HepG2 (cell line): ENCODE measurements at regions not wholly inside any gene's neighbourhood (a gene's known extent, or its start where the extent isn't known, plus 50 kb on each side); places are given as distances from the start of the nearest gene placed in this dataset.

ENCODE experiments used
- ATAC-seq: fragments of 200-7000 bp; cut with Tn5 transposase; 3 replicates; pipeline ENCODE4 v1.9.1; 2020; ENCODE audit warnings: mild to moderate bottlenecking, moderate library complexity
- BruUV-seq: library from RNA; stranded (reverse); fragments of 400-500 nt; replicated peaks from 2 replicates; lab custom pipeline; 2021; lab: Mats Ljungman, UMichigan
- CTCF ChIA-PET: fragments of 300-600 bp; formaldehyde crosslinking; extraction: SDS; loops from one replicate; lab custom pipeline; 2021; ENCODE audit warnings: low total read pairs, inconsistent platforms, low intra/inter-chr PET ratio; lab: Yijun Ruan, JAX
- POLR2A ChIA-PET: fragments of 350-600 bp; sonication (Branson Sonifier 250); formaldehyde crosslinking; loops from one replicate; lab custom pipeline; 2020; ENCODE audit warnings: antibody characterized with exemption, inconsistent platforms; lab: Yijun Ruan, JAX
- DNase-seq: peaks from one replicate; pipeline ENCODE4 v3.0.0-alpha.2; 2015; ENCODE audit warnings: low spot score
- FAIRE-seq: peaks from 3 replicates; lab custom pipeline; 2011; peaks lifted over from hg19 to GRCh38; lab: Jason Lieb, UNC
- H2AFZ ChIP-seq: one replicate; pipeline ENCODE4 v1.6.1; 2011; ENCODE audit warnings: low read length, inconsistent platforms
- H3K27ac ChIP-seq: fragments of 300-600 bp; 3 replicates; pipeline ENCODE4 v1.8.0; 2011; ENCODE audit warnings: mixed run types, mild to moderate bottlenecking, mixed read lengths, low read length, inconsistent platforms; ENCODE audit not compliant: insufficient read depth; ENCODE audit errors: extremely low read length
- H3K27me3 ChIP-seq, 2 experiments: fragments of 200-600 bp in 1 of 2; 2 replicates in 1 of 2; 3 replicates in 1 of 2; pipeline versions ENCODE4 v1.6.0 to v1.8.0; 2011; ENCODE audit warnings: low read length in 2 of 2, mild to moderate bottlenecking in 2 of 2, moderate library complexity in 2 of 2, inconsistent platforms in 1 of 2; ENCODE audit not compliant: insufficient read depth in 2 of 2, control insufficient read depth in 1 of 2
- H3K36me3 ChIP-seq, 2 experiments: fragments of 200-600 bp in 1 of 2; replicated peaks in 1 of 2; 2 replicates in 1 of 2; 3 replicates in 1 of 2; pipeline versions ENCODE4 v1.5.1 to v1.8.0; 2011; ENCODE audit warnings: low read length in 2 of 2, inconsistent platforms in 1 of 2; ENCODE audit not compliant: insufficient read depth in 2 of 2, control insufficient read depth in 1 of 2
- H3K4me1 ChIP-seq: 2 replicates; pipeline ENCODE4 v1.5.1; 2012; ENCODE audit warnings: low read length, inconsistent platforms; ENCODE audit not compliant: insufficient read depth
- H3K4me2 ChIP-seq: 2 replicates; pipeline ENCODE4 v1.6.0; 2011; ENCODE audit warnings: low read depth, low read length, inconsistent platforms
- H3K4me3 ChIP-seq, 3 experiments: fragments of 200-600 bp in 1 of 3; sonication (generic), shearing (Covaris generic) in 1 of 3; replicated peaks in 1 of 3; 2 replicates each; pipeline ENCODE4 v1.5.1; 2011 to 2016; ENCODE audit warnings: low read length in 3 of 3, inconsistent platforms in 2 of 3, low read depth in 2 of 3, mild to moderate bottlenecking in 2 of 3, control low read depth in 1 of 3, mixed read lengths in 1 of 3; ENCODE audit not compliant: insufficient read depth in 1 of 3
- H3K79me2 ChIP-seq: one replicate; pipeline ENCODE4 v1.6.1; 2011; ENCODE audit warnings: low read length, inconsistent platforms; ENCODE audit not compliant: insufficient read depth
- H3K9ac ChIP-seq: 2 replicates; pipeline ENCODE4 v1.6.0; 2011; ENCODE audit warnings: mild to moderate bottlenecking, low read depth, low read length, inconsistent platforms; ENCODE audit not compliant: insufficient read depth
- H3K9me3 ChIP-seq: 2 replicates; pipeline ENCODE4 v1.5.1; 2012; ENCODE audit warnings: mild to moderate bottlenecking, low read length
- H4K20me1 ChIP-seq: 2 replicates; pipeline ENCODE4 v1.6.0; 2011; ENCODE audit warnings: inconsistent platforms, mild to moderate bottlenecking, low read length, moderate library complexity; ENCODE audit not compliant: insufficient read depth
- AGO1 ChIP-seq: fragments of 200-400 bp; formaldehyde crosslinking; IDR thresholded peaks from 2 replicates; pipeline ENCODE4 v1.6.1; 2017; ENCODE audit warnings: mild to moderate bottlenecking, low read depth, low read length, moderate library complexity; ENCODE audit not compliant: poor library complexity, severe bottlenecking
- ATF7 ChIP-seq, 2 experiments: fragments of 450-650 bp in 1 of 2; sonication (generic) in 1 of 2; formaldehyde crosslinking in 1 of 2; IDR thresholded peaks; 2 replicates each; pipeline versions ENCODE4 v1.4.0 to v1.6.1; 2016 to 2020; ENCODE audit warnings: antibody characterized with exemption in 1 of 2, mild to moderate bottlenecking in 1 of 2, missing genetic modification reagents in 1 of 2
- ELF1 ChIP-seq: sonication (generic); formaldehyde crosslinking; IDR thresholded peaks from 2 replicates; pipeline ENCODE4 v1.4.0; 2020; ENCODE audit warnings: missing genetic modification reagents
- GATAD2A ChIP-seq: IDR thresholded peaks from 2 replicates; pipeline ENCODE4 v1.6.1; 2016
- KAT8 ChIP-seq: IDR thresholded peaks from 2 replicates; pipeline ENCODE4 v1.6.1; 2016; ENCODE audit warnings: missing genetic modification reagents, missing compliant biosample characterization
- MZF1 ChIP-seq: sonication (generic); formaldehyde crosslinking; IDR thresholded peaks from 2 replicates; pipeline ENCODE4 v1.8.1; 2023; ENCODE audit warnings: mild to moderate bottlenecking, missing genetic modification reagents, borderline replicate concordance
- PCBP2 ChIP-seq: fragments of 200-400 bp; formaldehyde crosslinking; optimal IDR thresholded peaks from 2 replicates; pipeline ENCODE3; 2018; ENCODE audit warnings: low read length, low read depth; ENCODE audit not compliant: poor library complexity, severe bottlenecking
- PHF20 ChIP-seq: sonication (generic); formaldehyde crosslinking; IDR thresholded peaks from 2 replicates; pipeline ENCODE4 v1.5.0; 2020; ENCODE audit warnings: mild to moderate bottlenecking, missing genetic modification reagents
- ZBTB21 ChIP-seq: sonication (generic); formaldehyde crosslinking; IDR thresholded peaks from 2 replicates; pipeline ENCODE4 v1.4.0; 2020; ENCODE audit warnings: missing genetic modification reagents
- ZFP41 ChIP-seq: sonication (generic); formaldehyde crosslinking; IDR thresholded peaks from 2 replicates; pipeline ENCODE4 v1.4.0; 2020; ENCODE audit warnings: mild to moderate bottlenecking, missing genetic modification reagents, borderline replicate concordance
- ZNF12 ChIP-seq: sonication (generic); formaldehyde crosslinking; IDR thresholded peaks from 2 replicates; pipeline ENCODE4 v1.5.0; 2020; ENCODE audit warnings: missing genetic modification reagents
- ZNF3 ChIP-seq: IDR thresholded peaks from 2 replicates; pipeline ENCODE4 v1.7.0; 2017; ENCODE audit warnings: inconsistent platforms
- ZNF441 ChIP-seq: sonication (generic); formaldehyde crosslinking; IDR thresholded peaks from 2 replicates; pipeline ENCODE4 v1.7.0; 2021; ENCODE audit warnings: missing genetic modification reagents, borderline replicate concordance
- ZNF619 ChIP-seq: sonication (generic); formaldehyde crosslinking; IDR thresholded peaks from 2 replicates; pipeline ENCODE4 v1.4.0; 2020; ENCODE audit warnings: mild to moderate bottlenecking, missing genetic modification reagents
- WGBS: methylation state at CpG from one replicate; pipeline ENCODE4 v1.1.6; 2017; ENCODE audit warnings: low lambda C conversion rate; 5-methylcytosine and 5-hydroxymethylcytosine counted together
- in situ Hi-C: cut with HindIII; loops from 2 replicates; pipeline ENCODE4 v1.10.0; 2017; ENCODE audit warnings: low pct_unique_long_range_greater_than_20kb; ENCODE audit not compliant: extremely low pct_ligation_motif_present
- intact Hi-C: fragments of 100-400 bp; cut with micrococcal nuclease; formaldehyde crosslinking; loops from one replicate; pipeline ENCODE4 v1.10.0; 2022; ENCODE audit not compliant: unreplicated experiment
- TF ChIP-seq, protein P1 (sequence below): IDR thresholded peaks from 2 replicates; pipeline ENCODE4 v1.6.1; 2016; ENCODE audit warnings: missing biosample characterization, missing genetic modification reagents, low read depth
- TF ChIP-seq, protein P2 (sequence below): sonication (generic); IDR thresholded peaks from 2 replicates; pipeline ENCODE4 v1.6.1; 2016; ENCODE audit warnings: low read depth, borderline replicate concordance
- TF ChIP-seq, protein P3 (sequence below): sonication (generic); formaldehyde crosslinking; IDR thresholded peaks from 2 replicates; pipeline ENCODE4 v1.5.0; 2020; ENCODE audit warnings: missing genetic modification reagents

DNA sequence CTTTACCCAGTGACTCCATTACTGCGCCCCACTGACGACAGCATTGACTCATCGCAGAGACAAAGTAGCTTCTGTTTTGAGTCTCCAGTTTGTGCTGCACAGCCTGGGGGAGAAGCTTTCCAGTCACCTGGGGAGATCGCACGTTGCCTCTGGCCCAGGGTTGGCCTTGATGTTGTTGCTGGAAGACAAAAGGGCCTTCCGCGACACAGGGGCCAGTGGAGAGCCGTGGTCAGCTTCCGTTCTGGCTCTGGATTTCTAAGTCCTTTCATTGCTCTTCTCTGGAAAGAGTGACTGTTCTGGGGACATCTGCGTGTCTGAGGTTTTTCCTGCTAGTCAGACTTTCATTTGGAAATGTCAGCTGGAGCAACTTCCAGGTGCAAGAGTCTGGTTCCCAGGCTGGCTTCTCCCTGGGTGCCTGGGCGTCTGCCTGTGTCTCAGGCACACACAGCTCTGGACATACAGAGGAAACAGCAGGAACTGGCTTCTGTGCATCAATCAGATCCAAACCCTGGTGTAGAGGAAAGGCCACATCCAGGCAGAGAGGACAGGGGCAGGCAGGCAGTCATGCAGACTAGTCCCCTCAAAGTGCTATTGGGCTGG is 257.0 kb downstream of the SIPA1L2 start:
- Histone ChIP-seq H3K9ac (no peak overlapping the region), H2AFZ (no peak overlapping the region), H3K27ac (no peak overlapping the region), H3K79me2 (no peaks in the 10 kb centered on the region), H4K20me1 (no peaks in the 10 kb centered on the region), H3K36me3 (no peaks in the 10 kb centered on the region), H3K4me1 (no peaks in the 10 kb centered on the region), H3K9me3 (no peaks in the 10 kb centered on the region), H3K4me3 (no peak overlapping the region), H3K27me3 (peaks cover 2 to 32% of the 10 kb centered on the region in 2 experiments), H3K4me2 (no peak overlapping the region)
- no peak for ATAC-seq
- in situ Hi-C loops (no loop called here), intact Hi-C loops (no loop called here)
- no peak for TF ChIP-seq GATAD2A (CRISPR knock-in tag)
- no peak for TF ChIP-seq MZF1
- TF ChIP-seq ZNF441 (CRISPR knock-in tag): no peak
- no peak for TF ChIP-seq AGO1
- no peak for TF ChIP-seq ZNF12 (CRISPR knock-in tag)
- no peak for TF ChIP-seq ZNF619
- no peak for TF ChIP-seq ZBTB21 (CRISPR knock-in tag)
- TF ChIP-seq PHF20 (CRISPR knock-in tag): no peak
- TF ChIP-seq ZFP41: no peak
- TF ChIP-seq KAT8 (CRISPR knock-in tag): no peak
- TF ChIP-seq PCBP2: no peak
- TF ChIP-seq, protein P1, sequence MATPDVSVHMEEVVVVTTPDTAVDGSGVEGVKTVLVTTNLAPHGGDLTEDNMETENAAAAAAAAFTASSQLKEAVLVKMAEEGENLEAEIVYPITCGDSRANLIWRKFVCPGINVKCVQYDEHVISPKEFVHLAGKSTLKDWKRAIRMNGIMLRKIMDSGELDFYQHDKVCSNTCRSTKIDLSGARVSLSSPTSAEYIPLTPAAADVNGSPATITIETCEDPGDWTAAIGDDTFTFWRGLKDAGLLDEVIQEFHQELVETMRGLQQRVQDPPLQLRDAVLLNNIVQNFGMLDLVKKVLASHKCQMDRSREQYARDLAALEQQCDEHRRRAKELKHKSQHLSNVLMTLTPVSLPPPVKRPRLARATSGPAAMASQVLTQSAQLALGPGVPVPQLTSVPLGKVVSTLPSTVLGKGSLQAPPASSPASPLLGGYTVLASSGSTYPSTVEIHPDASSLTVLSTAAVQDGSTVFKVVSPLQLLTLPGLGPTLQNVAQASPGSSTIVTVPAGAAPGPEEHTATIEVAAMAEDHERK (CRISPR knock-in tag): no peak
- TF ChIP-seq ELF1 (CRISPR knock-in tag): no peak
- TF ChIP-seq, protein P2, sequence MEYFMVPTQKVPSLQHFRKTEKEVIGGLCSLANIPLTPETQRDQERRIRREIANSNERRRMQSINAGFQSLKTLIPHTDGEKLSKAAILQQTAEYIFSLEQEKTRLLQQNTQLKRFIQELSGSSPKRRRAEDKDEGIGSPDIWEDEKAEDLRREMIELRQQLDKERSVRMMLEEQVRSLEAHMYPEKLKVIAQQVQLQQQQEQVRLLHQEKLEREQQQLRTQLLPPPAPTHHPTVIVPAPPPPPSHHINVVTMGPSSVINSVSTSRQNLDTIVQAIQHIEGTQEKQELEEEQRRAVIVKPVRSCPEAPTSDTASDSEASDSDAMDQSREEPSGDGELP: no peak
- TF ChIP-seq ZNF3 (CRISPR knock-in tag): no peak
- TF ChIP-seq ATF7 (IDR thresholded peaks at IDR 0.05): no peak
- TF ChIP-seq ATF7 (CRISPR knock-in tag; IDR thresholded peaks at IDR 0.05): no peak
- TF ChIP-seq, protein P3, sequence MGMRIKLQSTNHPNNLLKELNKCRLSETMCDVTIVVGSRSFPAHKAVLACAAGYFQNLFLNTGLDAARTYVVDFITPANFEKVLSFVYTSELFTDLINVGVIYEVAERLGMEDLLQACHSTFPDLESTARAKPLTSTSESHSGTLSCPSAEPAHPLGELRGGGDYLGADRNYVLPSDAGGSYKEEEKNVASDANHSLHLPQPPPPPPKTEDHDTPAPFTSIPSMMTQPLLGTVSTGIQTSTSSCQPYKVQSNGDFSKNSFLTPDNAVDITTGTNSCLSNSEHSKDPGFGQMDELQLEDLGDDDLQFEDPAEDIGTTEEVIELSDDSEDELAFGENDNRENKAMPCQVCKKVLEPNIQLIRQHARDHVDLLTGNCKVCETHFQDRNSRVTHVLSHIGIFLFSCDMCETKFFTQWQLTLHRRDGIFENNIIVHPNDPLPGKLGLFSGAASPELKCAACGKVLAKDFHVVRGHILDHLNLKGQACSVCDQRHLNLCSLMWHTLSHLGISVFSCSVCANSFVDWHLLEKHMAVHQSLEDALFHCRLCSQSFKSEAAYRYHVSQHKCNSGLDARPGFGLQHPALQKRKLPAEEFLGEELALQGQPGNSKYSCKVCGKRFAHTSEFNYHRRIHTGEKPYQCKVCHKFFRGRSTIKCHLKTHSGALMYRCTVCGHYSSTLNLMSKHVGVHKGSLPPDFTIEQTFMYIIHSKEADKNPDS (CRISPR knock-in tag): no peak
- no peak for FAIRE-seq
- CTCF ChIA-PET: no interaction called here
- POLR2A ChIA-PET: no interaction called here
- no TSS peak for BruUV-seq
- no peak for DNase-seq
- 41% methylated on average over 6 of the region's 11 CpGs for WGBS
